IPS DF 19.7 (cell line): ENCODE measurements at regions not wholly inside any gene's neighbourhood (a gene's known extent, or its start where the extent isn't known, plus 50 kb on each side); places are given as distances from the start of the nearest gene placed in this dataset.
"Not testable (repeated sequence)": the region's sequence is repeated elsewhere in the genome, so short reads cannot be mapped to it uniquely, and the experiment has no call there.

Experiments used
- DNase-seq: peaks from one replicate; pipeline ENCODE4 v3.0.0-alpha.2; 2013; ENCODE audit warnings: low read depth, low spot score

DNA sequence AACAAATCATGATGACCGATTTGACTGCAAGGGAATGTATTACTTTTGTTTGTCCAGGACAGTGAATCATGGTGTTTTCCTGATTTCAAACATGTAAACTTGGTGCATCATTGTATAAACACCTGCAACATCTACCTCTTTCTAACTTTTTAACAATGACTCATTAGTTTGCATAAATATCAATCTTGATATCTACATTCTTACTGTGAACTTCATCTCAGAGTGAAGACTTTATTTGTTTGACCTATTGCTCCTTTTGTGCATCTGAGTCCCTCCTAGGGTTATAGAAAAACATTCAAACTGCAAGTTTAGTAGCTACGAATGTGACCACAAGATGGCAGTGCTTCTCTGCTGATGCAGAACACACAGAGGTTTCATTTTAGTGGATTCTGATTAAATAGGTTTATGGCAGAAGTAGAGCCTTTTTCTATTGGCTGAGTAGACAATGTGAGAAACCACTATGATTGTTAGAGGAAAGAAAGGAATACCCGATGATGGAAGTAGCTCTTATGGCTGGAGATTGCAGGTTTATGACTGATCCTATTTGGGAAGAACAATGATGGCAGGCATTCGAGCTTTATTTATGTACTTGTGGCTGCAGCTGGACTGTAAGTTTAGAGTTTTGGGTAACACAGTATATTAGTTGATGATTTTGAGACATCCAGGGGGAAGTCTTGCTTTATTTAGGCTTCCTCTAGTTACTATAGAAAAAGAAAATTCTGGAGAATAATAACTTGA lies 244.2 kb upstream of the OR4E1 start:
- DNase-seq: no peak

DNA sequence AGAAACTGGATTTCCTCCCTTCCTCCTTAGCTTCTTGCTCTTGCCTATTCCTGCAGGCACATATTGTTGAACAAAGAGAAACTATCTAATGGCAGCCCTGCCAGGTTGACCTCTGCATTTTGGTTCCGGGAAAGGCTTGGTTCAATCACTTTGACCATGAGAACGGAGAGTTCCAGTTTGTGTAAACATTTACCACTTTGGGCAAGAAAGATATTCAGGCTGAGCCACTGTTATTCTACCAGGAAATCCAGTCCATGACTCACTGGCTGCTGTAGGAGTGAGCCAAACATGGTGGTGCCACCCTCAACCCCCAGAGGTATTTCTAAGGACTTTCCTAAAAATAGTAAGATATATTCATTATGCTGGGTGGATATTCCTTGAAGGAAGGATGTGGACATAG lies 242.2 kb upstream of the OR4E1 start:
- DNase-seq: no peak

DNA sequence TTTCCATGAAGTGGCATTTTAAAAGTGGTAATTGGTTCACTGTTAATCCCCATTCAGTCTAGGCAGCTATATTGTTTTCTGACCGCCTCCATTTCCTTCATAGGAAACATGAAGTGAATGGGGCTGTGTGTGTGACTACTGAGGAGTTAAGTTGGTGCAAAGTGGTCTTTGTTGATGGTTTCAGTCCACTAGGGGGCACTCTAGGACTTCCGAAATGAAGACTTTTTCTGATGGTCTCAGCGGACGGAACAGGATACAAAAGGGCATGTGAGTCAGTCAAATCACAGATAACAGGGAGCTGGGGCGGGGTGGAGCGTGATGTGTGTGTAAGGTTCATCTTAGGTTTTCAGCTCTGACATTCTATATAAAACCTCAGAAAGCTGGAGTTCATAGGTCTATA lies 240.1 kb upstream of the OR4E1 start:
- peak; percentile 80 for DNase-seq

DNA sequence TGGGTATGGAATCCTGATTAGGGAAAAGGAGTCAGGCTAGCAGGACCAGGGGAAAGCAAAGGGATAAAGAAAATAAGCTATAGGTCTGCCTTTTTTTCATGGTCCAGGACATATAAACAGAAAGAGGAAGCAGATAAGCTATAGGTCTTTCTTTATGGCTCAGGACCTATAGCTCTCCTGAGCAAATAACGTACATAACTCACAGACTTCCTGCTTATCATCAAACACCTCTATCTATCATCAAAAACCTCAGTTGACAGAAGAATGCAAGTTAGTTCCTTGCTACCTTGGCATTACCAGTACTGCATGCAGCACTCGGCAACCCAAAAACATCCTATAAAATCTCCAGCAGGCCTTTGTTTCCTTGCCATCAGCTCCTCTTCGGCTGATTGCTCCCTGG lies 238.7 kb upstream of the OR4E1 start:
- no peak for DNase-seq

DNA sequence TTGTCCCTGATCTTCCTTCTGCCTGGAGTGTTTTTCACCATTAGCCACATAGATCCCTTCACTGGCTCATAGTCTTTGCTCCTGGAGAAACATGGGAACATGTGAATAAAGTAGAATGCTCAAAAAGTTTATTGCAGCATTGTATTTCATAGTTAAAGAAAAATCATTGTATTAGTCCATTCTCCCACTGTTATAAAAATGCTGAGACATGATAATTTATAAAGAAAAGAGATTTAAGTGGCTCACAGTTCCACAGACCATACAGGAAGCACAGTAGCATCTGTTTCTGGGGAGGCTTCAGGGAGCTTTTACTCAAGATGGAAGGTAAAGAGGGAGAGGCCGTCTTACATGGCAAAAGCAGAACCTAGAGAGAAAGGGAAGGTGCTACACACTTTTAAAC lies 238.3 kb upstream of the OR4E1 start:
- no peak for DNase-seq

DNA sequence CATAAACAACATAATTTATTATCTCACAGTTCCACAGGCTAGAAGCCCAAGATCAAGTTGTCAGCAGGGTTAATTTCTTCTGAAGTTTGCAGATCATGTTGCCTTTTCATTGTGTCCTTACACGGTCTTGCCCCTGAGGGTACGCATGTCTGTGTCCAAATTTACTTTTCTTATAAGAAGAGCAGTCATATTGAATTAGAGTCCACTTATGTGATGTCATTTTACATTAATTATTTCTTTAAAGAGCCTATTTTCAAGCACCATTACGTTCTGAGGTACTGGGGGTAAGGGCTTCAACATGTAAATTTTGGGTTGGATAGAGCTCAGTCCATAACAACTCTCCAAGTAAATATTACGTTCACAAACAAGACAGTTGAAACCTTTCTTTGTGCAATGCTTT lies 236.6 kb upstream of the OR4E1 start:
- no peak for DNase-seq

DNA sequence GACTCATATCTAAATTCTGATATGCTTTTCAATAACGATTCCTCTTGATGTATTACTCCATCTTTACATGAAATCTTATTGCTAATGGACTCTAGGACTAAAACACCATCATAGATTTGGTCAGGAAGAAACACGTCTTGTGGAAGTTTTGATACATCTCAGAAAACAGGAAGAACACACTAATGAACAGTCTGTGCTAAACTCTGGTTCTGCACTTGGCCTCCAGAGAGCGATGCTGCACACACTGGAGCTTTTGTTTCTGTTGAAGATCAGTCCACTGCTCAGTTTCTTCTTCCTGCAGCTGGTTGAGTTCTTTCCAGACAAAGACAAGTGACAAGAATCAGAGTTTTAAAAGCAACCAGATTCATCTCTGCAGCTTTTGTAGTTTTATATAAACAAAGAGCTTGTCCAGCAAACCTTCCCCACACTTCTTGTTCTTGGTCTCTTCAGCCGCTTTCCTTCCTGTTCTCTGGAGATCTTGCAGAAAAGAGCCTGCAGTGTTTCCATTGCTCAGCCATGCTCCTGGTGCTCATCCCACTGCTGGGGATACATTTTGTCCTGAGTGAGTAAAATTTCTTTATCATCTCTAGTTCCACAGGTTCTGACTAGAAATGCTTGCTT lies 229.1 kb upstream of the OR4E1 start:
- no peak for DNase-seq

DNA sequence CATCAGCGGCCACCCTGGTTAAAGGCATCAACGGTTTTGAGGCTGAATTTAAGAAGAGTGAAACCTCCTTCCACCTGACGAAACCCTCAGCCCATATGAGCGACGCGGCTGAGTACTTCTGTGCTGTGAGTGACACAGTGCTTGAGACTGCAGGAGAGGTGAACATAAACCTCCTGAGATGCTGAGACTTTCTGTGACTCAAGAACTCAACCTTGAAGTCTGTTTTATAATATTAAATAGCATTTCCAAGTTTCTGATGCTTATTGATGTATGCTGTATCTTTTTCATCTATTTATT lies 221.2 kb upstream of the OR4E1 start:
- not testable (repeated sequence) for DNase-seq

DNA sequence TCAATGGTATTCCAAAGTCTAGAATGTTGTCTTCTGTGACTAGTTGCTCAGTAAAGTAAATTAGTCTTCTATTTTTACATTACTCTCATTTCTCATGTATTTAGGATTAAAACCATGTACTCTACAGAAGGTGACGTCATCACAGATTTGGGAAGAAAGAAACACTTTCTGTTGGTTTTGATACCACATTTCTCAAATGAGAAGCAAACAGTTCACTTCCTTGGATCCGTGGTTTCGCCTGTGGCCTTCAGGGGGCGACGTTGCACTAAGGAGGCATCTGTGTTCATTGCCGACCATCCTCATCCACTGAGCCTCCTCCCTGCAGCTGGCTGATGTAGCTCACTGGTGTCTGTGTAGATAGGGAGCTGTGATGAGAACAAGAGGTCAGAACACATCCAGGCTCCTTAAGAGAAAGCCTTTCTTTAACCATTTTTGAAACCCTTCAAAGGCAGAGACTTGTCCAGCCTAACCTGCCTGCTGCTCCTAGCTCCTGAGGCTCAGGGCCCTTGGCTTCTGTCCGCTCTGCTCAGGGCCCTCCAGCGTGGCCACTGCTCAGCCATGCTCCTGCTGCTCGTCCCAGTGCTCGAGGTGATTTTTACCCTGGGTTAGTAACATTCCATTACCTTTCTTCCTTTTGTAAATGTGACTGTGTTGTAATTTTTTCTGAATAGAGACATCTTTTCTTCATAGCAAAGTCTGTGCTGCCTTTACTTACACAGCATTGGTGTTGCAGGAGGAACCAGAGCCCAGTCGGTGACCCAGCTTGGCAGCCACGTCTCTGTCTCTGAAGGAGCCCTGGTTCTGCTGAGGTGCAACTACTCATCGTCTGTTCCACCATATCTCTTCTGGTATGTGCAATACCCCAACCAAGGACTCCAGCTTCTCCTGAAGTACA lies 220.6 kb upstream of the OR4E1 start:
- no peak for DNase-seq

DNA sequence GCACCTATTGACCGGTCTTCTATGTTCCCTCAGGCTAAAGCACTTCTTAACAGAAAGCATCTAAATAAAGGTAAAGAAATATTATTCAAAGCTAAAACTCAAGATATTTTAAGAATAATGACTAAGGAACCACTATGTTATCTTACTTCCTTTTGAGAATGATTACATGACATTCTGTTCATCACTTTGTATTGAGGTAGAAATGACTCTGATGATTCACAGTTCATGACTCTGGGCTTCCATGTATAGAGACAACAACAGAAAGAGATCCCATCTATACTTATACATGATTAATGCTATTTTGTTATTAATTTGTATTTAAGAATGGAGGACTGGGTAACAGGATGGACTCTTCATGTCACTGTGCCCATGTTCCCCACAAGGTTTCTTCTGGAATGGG lies 218.3 kb upstream of the OR4E1 start:
- no peak for DNase-seq

DNA sequence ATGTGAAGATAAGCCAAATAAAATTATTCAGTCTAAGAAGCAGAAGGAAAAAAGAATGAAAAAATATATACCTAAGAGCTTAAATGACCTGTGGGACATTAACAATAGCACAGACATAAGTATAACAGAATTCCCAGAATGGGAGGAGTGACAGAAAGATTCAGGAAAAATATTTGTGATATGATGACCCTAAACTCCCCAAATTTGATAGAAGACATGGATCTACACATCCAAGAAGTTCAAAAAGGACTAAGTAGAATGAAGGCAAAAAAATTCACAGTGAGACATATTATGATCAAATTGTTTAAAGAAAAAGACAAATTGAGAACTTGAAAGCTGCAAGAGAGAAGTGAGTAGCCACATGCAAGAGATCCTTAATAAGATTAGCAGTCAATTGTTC lies 211.4 kb upstream of the OR4E1 start:
- no peak for DNase-seq

DNA sequence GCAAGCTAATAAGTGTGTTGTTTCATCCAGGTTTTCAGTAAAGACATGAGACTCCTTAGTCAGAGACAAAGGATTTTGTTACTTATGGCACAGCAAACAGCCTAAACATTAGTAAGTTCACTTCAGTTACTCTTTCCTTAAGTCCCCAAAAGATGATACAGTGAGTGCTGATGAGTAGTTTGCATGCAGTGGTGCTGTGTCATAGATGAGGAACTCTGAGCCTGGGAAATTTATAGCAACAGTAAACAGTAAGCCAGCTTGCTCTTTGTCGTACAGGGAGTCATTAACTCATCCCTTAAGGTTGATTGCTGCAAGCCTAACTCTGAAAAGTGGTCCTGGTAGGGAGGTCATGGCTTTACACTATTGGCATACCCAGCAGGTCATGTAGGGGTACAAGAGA lies 208.6 kb upstream of the OR4E1 start:
- DNase-seq: no peak

DNA sequence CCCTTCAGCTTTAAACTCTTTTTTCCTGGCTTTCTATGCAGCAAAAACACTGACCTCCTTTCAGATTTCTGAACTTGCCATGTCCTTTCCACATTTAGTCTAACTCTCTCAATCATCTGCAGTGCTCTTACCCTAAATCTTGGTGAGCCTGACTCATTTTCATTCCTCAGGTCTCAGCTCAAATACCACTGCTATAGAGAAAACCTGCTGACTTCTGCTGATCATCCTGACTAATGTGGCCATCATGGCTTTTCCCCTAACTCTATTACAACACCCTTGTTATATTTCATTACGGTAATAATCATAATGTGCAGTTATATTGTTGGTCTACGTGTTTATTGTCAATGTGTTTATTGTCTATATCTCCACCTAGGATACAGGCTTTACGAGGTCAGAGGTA lies 207.3 kb upstream of the OR4E1 start:
- DNase-seq: no peak

DNA sequence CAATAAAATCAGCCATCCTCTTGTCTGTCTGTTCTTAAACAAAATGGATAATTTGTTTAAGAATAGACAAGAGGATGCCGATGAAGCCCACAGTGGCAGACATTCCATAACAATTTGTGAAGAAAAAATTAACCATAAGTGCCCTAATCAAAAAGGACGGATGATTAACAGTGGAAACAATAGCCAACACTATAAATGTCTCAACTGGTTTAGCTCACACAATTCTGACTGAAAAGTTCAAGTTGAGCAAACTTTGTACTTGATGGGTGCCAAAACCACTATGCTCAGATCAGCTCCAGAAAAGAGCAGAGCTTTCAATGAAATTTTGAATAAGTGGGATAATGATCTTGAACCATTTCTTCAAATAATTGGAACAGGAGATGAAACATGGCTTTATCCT lies 202.2 kb upstream of the OR4E1 start:
- DNase-seq: no peak

DNA sequence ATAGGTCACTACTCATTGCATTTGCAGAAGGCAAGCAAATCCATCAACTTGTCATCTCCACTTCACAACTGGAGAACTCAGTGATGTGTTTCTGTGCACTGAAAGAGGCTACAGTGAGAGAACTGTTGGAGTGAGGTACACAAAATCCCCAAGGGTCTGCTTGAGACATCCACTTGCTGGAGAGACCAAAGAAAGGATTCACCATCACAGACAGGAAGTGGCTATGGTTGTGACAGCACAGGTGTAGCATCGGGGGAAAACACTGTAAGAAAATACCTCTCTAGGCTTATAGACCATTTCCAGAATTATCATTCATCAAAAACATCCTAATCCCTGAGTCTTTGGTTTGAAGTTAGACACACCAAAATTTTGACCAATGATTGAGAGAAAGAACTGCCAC lies 201.3 kb upstream of the OR4E1 start:
- DNase-seq: no peak

DNA sequence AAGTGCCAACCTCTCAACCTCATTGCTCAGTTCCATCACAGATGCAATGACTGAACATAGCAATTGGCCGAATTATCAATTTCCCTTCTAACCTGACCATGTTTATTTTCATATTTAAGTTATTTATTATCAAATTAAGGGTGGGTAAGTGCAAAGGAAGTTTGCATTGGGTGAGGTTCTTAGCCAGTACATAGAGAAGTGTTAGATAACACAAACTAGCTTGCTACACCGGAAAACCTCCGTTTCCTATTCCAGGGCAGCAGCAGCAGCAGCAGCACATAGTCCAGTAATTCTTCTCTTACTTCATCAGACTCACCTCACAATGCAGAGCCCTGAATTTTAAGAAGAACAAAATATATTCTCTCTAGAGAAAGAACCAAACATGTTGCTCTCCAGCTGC lies 200.5 kb upstream of the OR4E1 start:
- DNase-seq: no peak

DNA sequence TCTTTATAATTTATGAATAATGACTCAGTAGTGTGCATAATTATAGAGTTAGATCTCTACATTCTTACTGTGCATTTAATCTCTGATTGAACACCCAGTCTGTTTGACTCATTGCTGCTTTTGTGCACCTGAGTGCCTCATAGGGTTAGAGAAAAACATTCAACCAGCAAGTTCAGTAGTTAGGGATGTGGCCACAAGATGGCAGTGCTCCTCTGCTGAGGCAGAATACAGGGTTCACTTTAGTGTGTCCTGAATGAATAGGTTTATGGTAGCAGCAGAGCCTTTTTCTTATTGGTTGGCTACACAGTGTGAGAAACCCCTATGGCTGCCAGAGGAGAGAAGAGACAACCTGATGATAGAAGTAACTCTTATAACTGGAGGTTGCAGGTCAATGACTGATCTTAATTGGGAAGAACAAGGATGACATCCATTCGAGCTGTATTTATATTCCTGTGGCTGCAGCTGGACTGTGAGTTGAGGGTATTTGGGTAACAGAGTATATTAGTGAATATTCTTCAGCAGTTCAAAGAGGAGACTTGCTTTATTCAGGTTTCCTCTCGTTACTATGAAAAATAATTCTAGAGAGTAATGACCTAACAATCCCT lies 194.9 kb upstream of the OR4E1 start:
- peak; percentile 60 for DNase-seq

DNA sequence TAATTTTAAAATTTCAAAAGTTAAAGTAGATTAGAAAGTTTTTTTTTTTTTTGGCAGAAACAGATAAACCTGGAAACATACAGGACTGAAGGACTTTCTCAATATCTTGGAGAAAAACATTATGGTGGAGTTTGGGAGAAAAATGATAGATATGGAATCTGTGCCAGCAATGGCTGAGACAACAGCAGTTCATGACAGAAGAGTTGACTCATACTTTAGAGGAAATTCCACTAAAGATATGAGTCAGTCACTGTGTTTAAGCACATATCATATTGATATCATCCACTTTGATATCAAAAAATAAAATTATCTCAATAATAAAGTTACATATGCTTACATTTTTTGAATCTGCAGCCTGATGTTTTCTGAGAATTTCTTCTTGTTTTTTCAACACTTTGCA lies 193.9 kb upstream of the OR4E1 start:
- DNase-seq: no peak

DNA sequence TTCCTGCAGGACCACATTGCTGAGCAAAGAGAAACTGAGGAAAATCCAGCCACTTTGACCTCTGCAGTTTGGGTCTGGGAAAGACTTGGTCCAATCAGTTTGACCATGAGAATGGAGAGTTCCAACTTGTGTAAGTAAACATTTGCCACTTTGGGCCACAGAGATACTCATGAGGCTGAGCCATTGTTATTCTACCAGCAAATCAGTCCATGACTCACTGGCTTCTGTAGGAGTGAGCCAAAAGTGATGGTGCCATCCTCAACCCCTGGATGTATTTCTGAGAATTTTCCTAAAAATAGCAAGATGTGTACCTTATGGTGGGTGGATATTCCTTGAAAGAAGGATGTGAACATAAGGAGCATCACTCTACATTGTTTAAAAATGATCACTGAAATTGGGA lies 192.9 kb upstream of the OR4E1 start:
- DNase-seq: no peak

DNA sequence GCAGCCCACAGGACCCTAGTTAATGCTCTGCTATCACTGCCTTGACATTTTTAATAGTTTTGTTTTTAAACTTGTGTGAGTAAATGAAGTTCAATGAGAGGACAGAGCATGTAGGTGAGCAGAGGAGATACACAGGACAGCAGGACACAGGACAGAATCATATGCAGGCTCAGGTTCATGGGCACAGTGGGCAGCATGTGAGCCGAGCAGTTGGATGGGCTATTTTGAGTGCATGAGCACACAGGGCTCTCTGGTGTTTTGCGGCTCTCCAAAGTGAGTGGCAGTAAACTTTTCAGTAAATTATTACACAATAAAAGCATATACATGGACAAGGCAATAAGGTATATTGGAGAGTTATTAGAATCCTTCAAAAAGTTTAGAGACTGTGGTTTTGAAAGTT lies 189.7 kb upstream of the OR4E1 start:
- DNase-seq: no peak

DNA sequence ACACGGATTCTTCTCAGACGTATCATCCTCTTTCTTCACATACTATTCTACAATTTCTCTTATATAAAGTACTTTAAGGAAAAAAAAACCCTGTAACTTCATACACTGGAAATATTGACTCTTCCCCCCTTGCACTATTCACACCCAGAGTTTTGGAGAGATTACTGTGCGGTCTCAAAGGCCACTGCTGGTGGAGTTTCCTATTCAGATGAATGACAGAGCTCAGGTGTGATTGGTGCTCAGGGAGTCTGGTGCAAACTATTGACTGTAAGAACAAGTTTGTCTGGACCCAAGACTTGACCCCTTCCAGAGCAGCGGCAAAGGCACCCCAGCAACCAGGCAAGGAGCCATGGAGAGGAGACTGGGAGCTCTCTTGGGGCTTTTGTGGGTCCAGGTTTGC lies 187.5 kb upstream of the OR4E1 start:
- DNase-seq: no peak

DNA sequence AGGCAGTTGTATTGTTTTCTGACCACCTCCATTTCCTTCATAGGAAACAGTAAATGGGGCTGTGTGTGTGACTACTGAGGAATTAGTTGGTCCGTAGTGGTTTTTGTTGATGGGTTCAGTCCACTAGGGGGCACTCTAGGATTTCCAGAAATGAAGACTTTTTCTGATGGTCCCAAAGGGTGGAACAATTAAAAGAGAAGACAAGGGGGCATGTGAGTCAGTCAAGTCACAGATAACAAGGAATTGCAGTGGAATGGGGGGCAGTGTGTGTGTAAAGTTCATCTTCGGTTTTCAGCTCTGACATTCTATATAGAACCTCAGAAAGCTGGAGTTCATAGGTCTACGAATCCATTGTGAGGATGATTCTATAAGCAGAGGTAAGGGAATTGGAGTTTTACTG lies 186.6 kb upstream of the OR4E1 start:
- peak; percentile 50 for DNase-seq

DNA sequence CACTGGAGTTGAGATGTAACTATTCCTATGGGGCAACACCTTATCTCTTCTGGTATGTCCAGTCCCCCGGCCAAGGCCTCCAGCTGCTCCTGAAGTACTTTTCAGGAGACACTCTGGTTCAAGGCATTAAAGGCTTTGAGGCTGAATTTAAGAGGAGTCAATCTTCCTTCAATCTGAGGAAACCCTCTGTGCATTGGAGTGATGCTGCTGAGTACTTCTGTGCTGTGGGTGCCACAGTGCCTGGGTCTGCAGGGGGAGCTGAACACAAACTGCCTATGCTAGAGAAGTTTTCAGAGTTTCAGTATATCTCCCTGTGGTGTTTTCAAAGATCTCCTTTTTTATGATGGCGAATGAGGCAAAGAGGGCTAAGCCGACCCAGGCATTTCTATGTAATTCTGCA lies 179.2 kb upstream of the OR4E1 start:
- no peak for DNase-seq
